H1 (cell line): ENCODE measurements at regions not wholly inside any gene's neighbourhood (a gene's known extent, or its start where the extent isn't known, plus 50 kb on each side); places are given as distances from the start of the nearest gene placed in this dataset.
"Not testable (repeated sequence)": the region's sequence is repeated elsewhere in the genome, so short reads cannot be mapped to it uniquely, and the experiment has no call there.

ENCODE experiments used
- CTCF ChIA-PET: fragments of 300-600 bp; sonication (Branson Sonifier 250); formaldehyde crosslinking; loops from one replicate; lab custom pipeline; 2021; ENCODE audit not compliant: partially characterized antibody; lab: Charles Lee
- POLR2A ChIA-PET: fragments of 300-600 bp; sonication (Branson Sonifier 250); formaldehyde crosslinking; loops from one replicate; lab custom pipeline; 2021; ENCODE audit warnings: inconsistent platforms; ENCODE audit not compliant: partially characterized antibody; lab: Charles Lee
- DNase-seq, 2 experiments: peaks; one replicate each; pipeline versions ENCODE4 v3.0.0 to v3.0.0-alpha.2; 2010 to 2022; ENCODE audit warnings: low spot score in 2 of 2, low read depth in 1 of 2, mixed read lengths in 1 of 2
- FAIRE-seq: peaks from 2 replicates; lab custom pipeline; 2011; peaks lifted over from hg19 to GRCh38; lab: Jason Lieb, UNC
- H2AFZ ChIP-seq: 2 replicates; pipeline ENCODE4 v1.8.1; 2012; ENCODE audit warnings: low read length, inconsistent platforms
- H2AK5ac ChIP-seq: 2 replicates; pipeline ENCODE4 v1.6.1; 2013; ENCODE audit warnings: low read depth, low read length
- H2BK120ac ChIP-seq: replicated peaks from 2 replicates; pipeline ENCODE3; 2013; ENCODE audit warnings: low read depth, low read length, inconsistent platforms
- H2BK12ac ChIP-seq: 2 replicates; pipeline ENCODE4 v1.6.1; 2013; ENCODE audit warnings: low read depth, low read length
- H2BK15ac ChIP-seq: 2 replicates; pipeline ENCODE4 v1.6.1; 2013; ENCODE audit warnings: low read length
- H2BK20ac ChIP-seq: 2 replicates; pipeline ENCODE4 v1.6.1; 2013; ENCODE audit warnings: low read length
- H2BK5ac ChIP-seq: 2 replicates; pipeline ENCODE4 v1.6.1; 2013; ENCODE audit warnings: low read depth, low read length
- H3K14ac ChIP-seq: 2 replicates; pipeline ENCODE4 v1.6.1; 2013; ENCODE audit warnings: inconsistent platforms; ENCODE audit not compliant: insufficient read length
- H3K18ac ChIP-seq: 2 replicates; pipeline ENCODE4 v1.6.1; 2013; ENCODE audit warnings: low read length; ENCODE audit errors: extremely low read depth
- H3K23ac ChIP-seq: 2 replicates; pipeline ENCODE4 v1.6.1; 2013; ENCODE audit warnings: inconsistent platforms; ENCODE audit not compliant: insufficient read length
- H3K23me2 ChIP-seq: 2 replicates; pipeline ENCODE4 v1.6.1; 2013; ENCODE audit warnings: low read depth, low read length
- H3K27ac ChIP-seq: 2 replicates; pipeline ENCODE4 v1.6.1; 2011; ENCODE audit warnings: low read depth, low read length, inconsistent platforms
- H3K27me3 ChIP-seq, 4 experiments: replicated peaks in 1 of 4; 1 replicate in 1 of 4; 2 replicates in 3 of 4; pipeline versions ENCODE4 v1.6.1 to v1.8.1; 2011 to 2013; ENCODE audit warnings: low read length in 3 of 4, mild to moderate bottlenecking in 3 of 4, inconsistent platforms in 2 of 4, mixed read lengths in 2 of 4, moderate library complexity in 1 of 4; ENCODE audit not compliant: control insufficient read depth in 3 of 4, insufficient read depth in 3 of 4; ENCODE audit errors: extremely low read depth in 1 of 4
- H3K36me3 ChIP-seq, 4 experiments: 2 replicates each; pipeline versions ENCODE4 v1.6.1 to v1.8.1; 2011 to 2013; ENCODE audit warnings: mild to moderate bottlenecking in 4 of 4, low read length in 3 of 4, moderate library complexity in 2 of 4, control low read depth in 1 of 4, inconsistent platforms in 1 of 4; ENCODE audit not compliant: insufficient read depth in 4 of 4, control insufficient read depth in 2 of 4
- H3K4ac ChIP-seq: replicated peaks from 2 replicates; pipeline ENCODE3; 2013; ENCODE audit warnings: low read length, low read depth, mixed read lengths, inconsistent platforms; ENCODE audit not compliant: insufficient read length
- H3K4me1 ChIP-seq, 4 experiments: replicated peaks in 1 of 4; 1 replicate in 1 of 4; 2 replicates in 3 of 4; pipeline versions ENCODE4 v1.6.1 to v1.8.1; 2011 to 2013; ENCODE audit warnings: low read length in 3 of 4, inconsistent platforms in 2 of 4, mixed read lengths in 1 of 4; ENCODE audit not compliant: insufficient read depth in 4 of 4, control insufficient read depth in 3 of 4
- H3K4me2 ChIP-seq, 2 experiments: 2 replicates each; pipeline versions ENCODE4 v1.6.1 to v1.8.1; 2011 to 2013; ENCODE audit warnings: low read depth in 2 of 2, low read length in 2 of 2, control low read depth in 1 of 2, inconsistent platforms in 1 of 2, mild to moderate bottlenecking in 1 of 2; ENCODE audit not compliant: insufficient read depth in 1 of 2
- H3K4me3 ChIP-seq, 4 experiments: fragments of 200-600, 300-600 bp in 1 of 4; sonication (generic), shearing (Covaris generic), sonication (Bioruptor Twin) in 1 of 4; 2 replicates each; pipeline versions ENCODE4 v1.5.1 to v1.8.1; 2011 to 2016; ENCODE audit warnings: low read length in 4 of 4, low read depth in 3 of 4, control low read depth in 2 of 4, inconsistent platforms in 2 of 4, mild to moderate bottlenecking in 2 of 4, mixed read lengths in 1 of 4, moderate library complexity in 1 of 4; ENCODE audit not compliant: insufficient read depth in 2 of 4; ENCODE audit errors: extremely low read depth in 1 of 4
- H3K56ac ChIP-seq: replicated peaks from 2 replicates; pipeline ENCODE3; 2013; ENCODE audit warnings: low read depth, mild to moderate bottlenecking, mixed read lengths, low read length, inconsistent platforms; ENCODE audit not compliant: insufficient read length
- H3K79me1 ChIP-seq: 2 replicates; pipeline ENCODE4 v1.6.1; 2013; ENCODE audit warnings: low read depth, low read length, control low read depth
- H3K79me2 ChIP-seq, 2 experiments: 2 replicates each; pipeline versions ENCODE4 v1.6.1 to v1.8.1; 2012 to 2013; ENCODE audit warnings: low read length in 2 of 2, mild to moderate bottlenecking in 2 of 2, inconsistent platforms in 1 of 2; ENCODE audit not compliant: insufficient read depth in 2 of 2, control insufficient read depth in 1 of 2
- H3K9ac ChIP-seq, 4 experiments: replicated peaks in 1 of 4; 1 replicate in 1 of 4; 2 replicates in 3 of 4; pipeline versions ENCODE4 v1.6.1 to v1.8.1; 2011 to 2013; ENCODE audit warnings: low read depth in 3 of 4, low read length in 3 of 4, control low read depth in 2 of 4, mild to moderate bottlenecking in 2 of 4, moderate library complexity in 2 of 4, inconsistent platforms in 1 of 4; ENCODE audit errors: extremely low read depth in 1 of 4
- H3K9me3 ChIP-seq, 2 experiments: 2 replicates each; pipeline versions ENCODE4 v1.6.1 to v1.8.1; 2012 to 2013; ENCODE audit warnings: mild to moderate bottlenecking in 2 of 2, moderate library complexity in 2 of 2, control low read depth in 1 of 2, inconsistent platforms in 1 of 2, low read depth in 1 of 2, low read length in 1 of 2, mixed read lengths in 1 of 2; ENCODE audit not compliant: insufficient read depth in 2 of 2
- H4K20me1 ChIP-seq, 2 experiments: replicated peaks in 1 of 2; 2 replicates each; pipeline versions ENCODE3 to v1.8.1; 2011 to 2013; ENCODE audit warnings: inconsistent platforms in 2 of 2, low read length in 2 of 2, mild to moderate bottlenecking in 1 of 2; ENCODE audit not compliant: insufficient read depth in 2 of 2, control insufficient read depth in 1 of 2
- H4K5ac ChIP-seq: 2 replicates; pipeline ENCODE4 v1.6.1; 2013; ENCODE audit warnings: low read length, low read depth, mixed read lengths, inconsistent platforms; ENCODE audit not compliant: insufficient read length
- H4K8ac ChIP-seq: 2 replicates; pipeline ENCODE4 v1.8.0; 2013; ENCODE audit warnings: mild to moderate bottlenecking, moderate library complexity, low read length, inconsistent platforms; ENCODE audit not compliant: insufficient read depth; ENCODE audit errors: extremely low read depth
- H4K91ac ChIP-seq: replicated peaks from 2 replicates; pipeline ENCODE3; 2013; ENCODE audit warnings: low read length, mixed read lengths, inconsistent platforms; ENCODE audit not compliant: insufficient read length
- WGBS, 2 experiments: shearing (Covaris generic) in 1 of 2; methylation state at CpG; one replicate each; pipeline versions ENCODE4 v1.1.6 to v1.1.7; 2013 to 2015; ENCODE audit warnings: low lambda C conversion rate in 2 of 2, mixed read lengths in 2 of 2, inconsistent platforms in 1 of 2, low coverage in 1 of 2, missing lambda C conversion rate in 1 of 2; ENCODE audit not compliant: insufficient replicate concordance in 2 of 2, insufficient coverage in 1 of 2, insufficient read length in 1 of 2; ENCODE audit errors: extremely low coverage in 1 of 2, missing lambda C conversion rate in 1 of 2; 5-methylcytosine and 5-hydroxymethylcytosine counted together

DNA sequence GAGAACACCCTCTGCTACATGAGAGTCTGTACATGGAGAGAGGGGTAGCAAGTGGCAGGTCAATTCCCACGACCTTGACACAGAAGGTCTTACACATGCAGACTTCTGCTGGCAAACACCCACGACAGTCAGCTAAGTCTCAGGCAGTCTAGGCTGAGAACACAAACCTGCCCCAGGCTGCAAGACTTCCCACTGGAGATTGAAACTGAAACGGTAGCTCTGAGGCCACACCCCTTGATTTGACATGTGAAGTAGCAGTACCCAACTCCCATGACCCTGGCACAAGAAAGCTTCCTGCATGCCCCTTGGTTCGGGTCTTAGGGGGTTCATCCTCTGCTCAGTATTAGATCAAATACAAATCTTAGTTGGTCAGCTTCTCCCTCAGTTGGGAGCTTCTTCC is 420.8 kb upstream of the NDN start:
- H2AK5ac ChIP-seq, H3K27me3 ChIP-seq, POLR2A ChIA-PET, H3K23me2 ChIP-seq, FAIRE-seq, H3K27ac ChIP-seq, H4K91ac ChIP-seq, H2BK20ac ChIP-seq, H4K5ac ChIP-seq, H4K8ac ChIP-seq, H3K79me1 ChIP-seq, H2BK120ac ChIP-seq, H3K4me1 ChIP-seq, H3K9ac ChIP-seq, H3K4ac ChIP-seq, H3K56ac ChIP-seq, H3K79me2 ChIP-seq, H3K36me3 ChIP-seq, H3K23ac ChIP-seq, CTCF ChIA-PET, H3K14ac ChIP-seq, H2BK15ac ChIP-seq, H3K4me3 ChIP-seq, H3K4me2 ChIP-seq, H4K20me1 ChIP-seq, H2BK12ac ChIP-seq, H2BK5ac ChIP-seq, H2AFZ ChIP-seq, DNase-seq, H3K18ac ChIP-seq: not testable (repeated sequence)
- 78% methylated on average over 2 of the region's 4 CpGs; no CpG with 5 or more reads in 1 of the 2 experiments for WGBS, 2 experiments
- peaks cover 8 to 15% of the 10 kb centered on the region in 2 experiments; a peak in 3 of 4 replicates for H3K9me3 ChIP-seq

- H2BK120ac ChIP-seq, H4K8ac ChIP-seq, H3K18ac ChIP-seq, H3K23me2 ChIP-seq, H3K4me1 ChIP-seq, H3K4me3 ChIP-seq, H3K36me3 ChIP-seq, H3K9ac ChIP-seq, H3K79me1 ChIP-seq, H2BK20ac ChIP-seq, H4K91ac ChIP-seq, H2BK15ac ChIP-seq, H3K56ac ChIP-seq, H4K20me1 ChIP-seq, H2BK12ac ChIP-seq, H2AK5ac ChIP-seq, H3K27me3 ChIP-seq, POLR2A ChIA-PET, H3K27ac ChIP-seq, H3K4ac ChIP-seq, H2BK5ac ChIP-seq, H3K14ac ChIP-seq, H3K23ac ChIP-seq, CTCF ChIA-PET, DNase-seq, H3K4me2 ChIP-seq, FAIRE-seq, H2AFZ ChIP-seq, H4K5ac ChIP-seq, H3K79me2 ChIP-seq: not testable (repeated sequence)
- H3K9me3 ChIP-seq, result peaks cover 11 to 19% of the 10 kb centered on the region in 2 experiments; a peak in 3 of 4 replicates
- 88% methylated on average over 3 of the region's 3 CpGs; no CpG with 5 or more reads in 1 of the 2 experiments for WGBS, 2 experiments
Observed at GRCh38 chr15:24108349-24108748, 421.2 kb upstream of the NDN start.
